ENCODE measurements at regions not wholly inside any gene's neighbourhood (a gene's known extent, or its start where the extent isn't known, plus 50 kb on each side); places are given as distances from the start of the nearest gene placed in this dataset.
"Not testable (repeated sequence)": the region's sequence is repeated elsewhere in the genome, so short reads cannot be mapped to it uniquely, and the experiment has no call there.

GRCh38 chr7:131942287-131943150 lies 386.1 kb upstream of the PODXL start:
- H3K4me3 ChIP-seq (replicated peaks in 1 of 2; ENCODE audit: low read depth in 2 of 2, low read length in 2 of 2), result no peak overlapping the region
- no peak for TF ChIP-seq CTCF (IDR thresholded peaks at IDR 0.05; ENCODE audit: low read depth, low read length)
- DNase-seq (ENCODE audit: low read depth in 2 of 2), result no peak

DNA sequence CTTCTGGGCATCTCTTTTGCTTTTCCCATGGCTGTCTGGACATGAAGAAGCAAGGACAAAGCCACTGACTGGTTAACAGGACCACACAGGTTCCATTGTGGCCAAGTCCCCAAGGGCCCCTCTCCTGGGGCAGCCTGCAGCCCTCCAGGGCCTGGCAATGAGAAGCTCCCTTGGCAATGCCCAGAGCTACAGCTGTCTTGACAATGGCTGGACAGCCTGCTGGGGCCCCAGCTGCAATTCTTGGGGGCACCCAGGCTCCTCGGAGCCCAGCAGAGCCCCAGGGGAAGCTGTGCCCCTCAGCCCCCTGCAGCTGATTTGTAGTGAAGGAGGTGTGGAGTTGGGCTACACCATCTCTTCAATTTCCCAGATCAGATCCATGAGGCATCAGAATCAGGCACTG lies 384.9 kb upstream of the PODXL start:
- H3K4me3 ChIP-seq (replicated peaks in 1 of 2; ENCODE audit: low read depth in 2 of 2, low read length in 2 of 2), result no peak overlapping the region
- no peak for DNase-seq (ENCODE audit: low read depth in 2 of 2)
- no peak for TF ChIP-seq CTCF (IDR thresholded peaks at IDR 0.05; ENCODE audit: low read depth, low read length)

- H3K4me3 ChIP-seq (replicated peaks in 1 of 2; ENCODE audit: low read depth in 2 of 2, low read length in 2 of 2), result no peak overlapping the region
- no peak for TF ChIP-seq CTCF (IDR thresholded peaks at IDR 0.05; ENCODE audit: low read depth, low read length)
- no peak for DNase-seq (ENCODE audit: low read depth in 2 of 2)
Observed at GRCh38 chr7:131940621-131941165, 384.3 kb upstream of the PODXL start.

DNA sequence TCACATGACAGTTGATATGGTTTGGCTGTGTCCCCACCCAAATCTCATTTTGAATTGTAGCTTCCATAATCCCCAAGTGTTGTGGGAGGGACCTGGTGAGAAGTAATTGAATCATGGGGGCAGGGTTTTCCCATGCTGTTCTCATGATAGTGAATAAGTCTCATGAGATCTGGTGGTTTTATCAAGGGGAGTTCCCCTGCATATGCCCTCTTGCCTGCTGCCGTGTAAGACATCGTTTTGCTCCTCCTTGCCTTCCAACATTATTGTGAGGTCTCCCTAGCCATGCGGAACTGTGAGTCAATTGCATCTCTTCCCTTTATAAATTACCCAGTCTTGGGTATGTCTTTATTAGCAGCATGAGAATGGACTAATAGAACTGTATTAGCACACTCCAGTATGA lies 382.4 kb upstream of the PODXL start:
- not testable (repeated sequence) for H3K4me3 ChIP-seq (replicated peaks in 1 of 2; ENCODE audit: low read depth in 2 of 2, low read length in 2 of 2); DNase-seq (ENCODE audit: low read depth in 2 of 2)

DNA sequence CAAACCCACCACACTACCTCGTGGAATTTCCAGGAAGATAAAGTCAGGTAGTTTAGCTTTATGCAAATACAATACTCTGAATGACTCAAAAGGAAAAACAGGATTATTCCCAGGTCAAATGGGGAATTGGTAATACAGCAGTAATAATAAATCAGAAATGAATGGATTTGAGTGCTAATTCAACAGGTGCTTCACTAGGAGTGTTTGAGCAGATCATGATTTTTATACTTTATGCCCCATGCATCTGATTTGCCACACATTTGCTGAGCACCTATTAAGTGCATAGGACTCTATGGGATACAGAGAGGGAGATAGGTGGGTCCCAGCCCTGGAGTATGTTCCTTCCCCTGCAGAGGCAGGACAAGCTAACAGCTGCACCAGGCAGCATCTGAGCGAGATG lies 381.4 kb upstream of the PODXL start:
- no peak for TF ChIP-seq CTCF (IDR thresholded peaks at IDR 0.05; ENCODE audit: low read depth, low read length)
- DNase-seq (ENCODE audit: low read depth in 2 of 2), result no peak
- H3K4me3 ChIP-seq (replicated peaks in 1 of 2; ENCODE audit: low read depth in 2 of 2, low read length in 2 of 2), result no peak overlapping the region

DNA sequence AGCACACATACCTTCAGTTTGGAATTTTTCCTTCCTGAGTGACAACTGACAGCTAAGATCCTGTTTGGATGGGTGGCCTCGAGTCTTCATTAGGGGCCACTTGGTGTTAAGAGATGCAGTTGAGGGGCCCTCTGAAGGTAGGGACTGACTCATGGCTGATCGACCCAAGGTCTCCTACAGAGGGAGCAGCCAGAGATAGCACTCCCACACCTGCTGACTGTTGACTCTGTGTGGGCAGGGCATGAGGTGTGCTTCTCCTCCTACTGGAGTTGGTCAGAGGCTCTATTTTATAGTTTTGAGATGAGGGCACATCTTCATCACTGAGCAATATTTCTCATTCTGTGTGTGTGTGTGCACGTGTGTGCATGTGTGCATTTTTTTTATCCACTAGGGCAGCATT lies 378.8 kb upstream of the PODXL start:
- no peak overlapping the region for H3K4me3 ChIP-seq (replicated peaks in 1 of 2; ENCODE audit: low read depth in 2 of 2, low read length in 2 of 2)
- TF ChIP-seq CTCF (IDR thresholded peaks at IDR 0.05; ENCODE audit: low read depth, low read length), result no peak
- no peak for DNase-seq (ENCODE audit: low read depth in 2 of 2)

DNA sequence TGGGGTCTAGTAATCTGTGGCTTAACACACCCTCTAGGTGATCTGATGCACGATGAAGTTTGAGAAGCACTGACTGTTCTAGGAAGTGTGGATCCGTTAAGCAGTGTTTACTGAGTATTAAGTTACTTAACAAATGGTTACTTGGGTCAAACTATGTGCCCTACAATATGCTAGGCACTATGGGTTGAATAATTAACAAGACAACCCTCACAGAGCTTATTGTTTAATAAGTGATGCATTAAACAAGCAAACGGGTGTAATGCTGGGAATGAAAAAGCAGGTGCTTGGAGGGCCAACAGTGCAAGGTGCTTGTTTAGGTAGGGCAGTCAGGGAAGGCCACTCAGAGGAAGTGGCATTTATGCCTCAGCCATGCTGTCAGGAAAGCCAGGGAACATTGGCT lies 378.0 kb upstream of the PODXL start:
- no peak for TF ChIP-seq CTCF (IDR thresholded peaks at IDR 0.05; ENCODE audit: low read depth, low read length)
- no peak for DNase-seq (ENCODE audit: low read depth in 2 of 2)
- H3K4me3 ChIP-seq (replicated peaks in 1 of 2; ENCODE audit: low read depth in 2 of 2, low read length in 2 of 2), result no peak overlapping the region

Measured in cardiac fibroblast (primary cell).